OCI-LY7 (cell line): ENCODE measurements at regions not wholly inside any gene's neighbourhood (a gene's known extent, or its start where the extent isn't known, plus 50 kb on each side); places are given as distances from the start of the nearest gene placed in this dataset.
"Not testable (repeated sequence)": the region's sequence is repeated elsewhere in the genome, so short reads cannot be mapped to it uniquely, and the experiment has no call there.

Experiments
- BruUV-seq: library from RNA; stranded (reverse); fragments of 400-500 nt; replicated peaks from 2 replicates; lab custom pipeline; 2021; lab: Mats Ljungman, UMichigan
- CTCF ChIA-PET: fragments of 300-600 bp; sonication (Branson Sonifier 250); formaldehyde crosslinking; loops from one replicate; lab custom pipeline; 2022; ENCODE audit warnings: antibody characterized with exemption; ENCODE audit not compliant: unreplicated experiment; lab: Charles Lee
- POLR2A ChIA-PET: fragments of 300-600 bp; sonication (Branson Sonifier 250); formaldehyde crosslinking; loops from one replicate; lab custom pipeline; 2022; ENCODE audit warnings: antibody characterized with exemption; lab: Charles Lee
- DNase-seq: peaks from one replicate; pipeline ENCODE4 v3.0.0-alpha.2; 2015; ENCODE audit warnings: low spot score
- H2AFZ ChIP-seq: fragments of 200-600 bp; sonication (generic), shearing (Covaris generic); 2 replicates; pipeline ENCODE4 v1.6.1; 2014; ENCODE audit warnings: mild to moderate bottlenecking, antibody characterized with exemption, low read length, moderate library complexity
- H3K27ac ChIP-seq: fragments of 200-600 bp; sonication (generic); 2 replicates; pipeline ENCODE4 v1.5.1; 2014; ENCODE audit warnings: mixed run types, low read depth, mild to moderate bottlenecking, moderate library complexity, low read length, inconsistent platforms; ENCODE audit not compliant: poor library complexity, severe bottlenecking
- H3K36me3 ChIP-seq: fragments of 200-600 bp; sonication (generic); 2 replicates; pipeline ENCODE4 v1.6.1; 2014; ENCODE audit warnings: mild to moderate bottlenecking, antibody characterized with exemption, low read length, moderate library complexity, mixed read lengths; ENCODE audit not compliant: insufficient read depth
- H3K4me1 ChIP-seq: fragments of 200-600 bp; sonication (generic); 2 replicates; pipeline ENCODE4 v1.5.1; 2014; ENCODE audit warnings: mild to moderate bottlenecking, low read length; ENCODE audit not compliant: insufficient read depth, poor library complexity, severe bottlenecking
- H3K4me2 ChIP-seq: fragments of 200-600 bp; sonication (generic); 2 replicates; pipeline ENCODE4 v1.6.1; 2014; ENCODE audit warnings: mild to moderate bottlenecking, low read length
- H3K4me3 ChIP-seq: fragments of 200-600 bp; sonication (generic); 2 replicates; pipeline ENCODE4 v1.5.1; 2014; ENCODE audit warnings: mild to moderate bottlenecking, low read depth, low read length; ENCODE audit not compliant: poor library complexity, severe bottlenecking
- H3K79me2 ChIP-seq: fragments of 200-600 bp; sonication (generic); 2 replicates; pipeline ENCODE4 v1.6.1; 2016; ENCODE audit warnings: low read depth, mild to moderate bottlenecking, low read length, moderate library complexity, mixed read lengths; ENCODE audit not compliant: insufficient read depth
- H3K9me2 ChIP-seq: fragments of 200-600 bp; sonication (generic); 2 replicates; pipeline ENCODE4 v1.6.1; 2016; ENCODE audit warnings: mild to moderate bottlenecking, low read length, mixed read lengths; ENCODE audit not compliant: insufficient read depth
- H3K9me3 ChIP-seq: fragments of 200-600 bp; sonication (generic); 2 replicates; pipeline ENCODE4 v1.6.1; 2014; ENCODE audit warnings: mild to moderate bottlenecking, mixed run types, low read length, mixed read lengths
- H4K20me1 ChIP-seq: fragments of 200-600 bp; sonication (generic); 2 replicates; pipeline ENCODE4 v1.6.1; 2014; ENCODE audit warnings: mild to moderate bottlenecking, antibody characterized with exemption, low read length, moderate library complexity, mixed read lengths; ENCODE audit not compliant: insufficient read depth
- EZH2phosphoT487 ChIP-seq: fragments of 200-600 bp; sonication (generic); IDR thresholded peaks from 2 replicates; pipeline ENCODE4 v1.6.1; 2018; ENCODE audit warnings: low read depth, borderline replicate concordance, mild to moderate bottlenecking, mixed run types, antibody characterized with exemption, low read length, moderate library complexity, mixed read lengths
- intact Hi-C: fragments of 100-400 bp; cut with micrococcal nuclease; formaldehyde crosslinking; loops from one replicate; pipeline ENCODE4 v1.10.0; 2022; ENCODE audit not compliant: unreplicated experiment
- TF ChIP-seq, protein P1 (sequence below): fragments of 200-600 bp; sonication (generic); conservative IDR thresholded peaks from 2 replicates; pipeline ENCODE4 v1.5.1; 2014; ENCODE audit warnings: mild to moderate bottlenecking, antibody characterized with exemption, low read length, moderate library complexity, mixed read lengths

DNA sequence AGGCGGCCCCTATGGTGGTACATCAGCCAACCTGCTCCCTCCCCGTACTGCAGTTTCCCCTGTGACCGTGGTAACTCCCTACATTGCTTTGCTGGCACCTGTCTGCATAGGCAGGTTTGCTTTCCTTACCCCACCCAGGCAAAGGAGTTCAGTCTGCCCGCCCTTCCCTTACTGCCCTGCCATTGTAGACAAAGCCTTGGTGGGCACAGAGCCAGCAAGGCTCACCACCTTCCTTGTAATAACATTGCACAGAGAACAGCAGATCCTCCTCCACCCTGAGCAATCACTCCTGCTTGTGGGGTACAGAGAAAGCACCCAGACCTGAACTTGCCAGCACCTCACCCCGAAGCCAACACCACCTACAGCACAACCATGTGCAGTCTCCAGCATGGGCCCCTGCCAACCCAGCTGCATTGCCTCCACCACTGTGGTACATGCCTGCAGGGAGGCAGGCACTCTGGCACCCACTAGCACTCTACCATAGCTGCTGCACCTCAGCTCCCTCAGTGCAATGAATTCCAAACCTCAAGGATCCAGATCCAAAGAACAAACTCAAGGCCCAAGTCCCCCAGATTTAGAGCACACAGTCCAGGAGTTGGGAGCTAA, 192.7 kb upstream of the KCNMB2 start:
- Histone ChIP-seq H3K79me2 (no peaks in the 10 kb centered on the region), H3K9me2 (no peaks in the 10 kb centered on the region), H3K9me3 (no peaks in the 10 kb centered on the region), H3K36me3 (no peaks in the 10 kb centered on the region), H3K4me1 (no peaks in the 10 kb centered on the region), H3K4me2 (no peak overlapping the region), H2AFZ (no peak overlapping the region), H3K27ac (no peak overlapping the region), H3K4me3 (no peak overlapping the region), H4K20me1 (no peaks in the 10 kb centered on the region)
- ChIA-PET CTCF (no interaction called here), POLR2A (interaction anchor here (0.7 to 1.3 kb wide), 2 partner anchors 9 to 15 kb away, joined by 3 read pairs; no protein-coding TSS in a partner anchor)
- TF ChIP-seq EZH2phosphoT487 = no peak
- TF ChIP-seq, protein P1, sequence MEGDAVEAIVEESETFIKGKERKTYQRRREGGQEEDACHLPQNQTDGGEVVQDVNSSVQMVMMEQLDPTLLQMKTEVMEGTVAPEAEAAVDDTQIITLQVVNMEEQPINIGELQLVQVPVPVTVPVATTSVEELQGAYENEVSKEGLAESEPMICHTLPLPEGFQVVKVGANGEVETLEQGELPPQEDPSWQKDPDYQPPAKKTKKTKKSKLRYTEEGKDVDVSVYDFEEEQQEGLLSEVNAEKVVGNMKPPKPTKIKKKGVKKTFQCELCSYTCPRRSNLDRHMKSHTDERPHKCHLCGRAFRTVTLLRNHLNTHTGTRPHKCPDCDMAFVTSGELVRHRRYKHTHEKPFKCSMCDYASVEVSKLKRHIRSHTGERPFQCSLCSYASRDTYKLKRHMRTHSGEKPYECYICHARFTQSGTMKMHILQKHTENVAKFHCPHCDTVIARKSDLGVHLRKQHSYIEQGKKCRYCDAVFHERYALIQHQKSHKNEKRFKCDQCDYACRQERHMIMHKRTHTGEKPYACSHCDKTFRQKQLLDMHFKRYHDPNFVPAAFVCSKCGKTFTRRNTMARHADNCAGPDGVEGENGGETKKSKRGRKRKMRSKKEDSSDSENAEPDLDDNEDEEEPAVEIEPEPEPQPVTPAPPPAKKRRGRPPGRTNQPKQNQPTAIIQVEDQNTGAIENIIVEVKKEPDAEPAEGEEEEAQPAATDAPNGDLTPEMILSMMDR = no peak
- intact Hi-C loops = no loop called here
- no TSS peak for BruUV-seq
- DNase-seq = no peak

DNA sequence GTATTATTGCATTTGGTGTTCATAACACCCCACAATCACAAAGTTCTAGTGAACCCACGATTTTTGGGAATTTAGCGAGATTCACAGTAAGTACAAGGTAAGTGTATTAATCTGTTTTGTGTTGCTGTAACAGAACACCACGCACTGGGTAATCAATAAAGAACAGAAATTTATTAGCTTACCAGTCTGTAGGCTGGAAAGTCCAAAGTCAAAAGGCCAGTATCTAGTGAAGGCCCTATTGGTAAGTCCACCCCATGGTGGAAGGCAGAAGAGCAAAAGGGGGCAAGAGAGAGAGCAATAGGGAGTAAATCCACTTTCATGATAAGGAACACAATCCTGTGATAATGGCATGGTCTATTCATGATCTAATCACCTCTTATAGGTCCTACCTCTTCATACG, 190.3 kb upstream of the KCNMB2 start:
- H3K79me2 ChIP-seq = no peaks in the 10 kb centered on the region
- intact Hi-C loops = no loop called here
- CTCF ChIA-PET = no interaction called here
- BruUV-seq = no TSS peak
- DNase-seq = no peak
- H4K20me1 ChIP-seq = no peaks in the 10 kb centered on the region
- no peaks in the 10 kb centered on the region for H3K4me1 ChIP-seq
- no peak for TF ChIP-seq EZH2phosphoT487
- TF ChIP-seq, protein P1 = no peak
- no peak overlapping the region for H3K4me2 ChIP-seq
- no peak overlapping the region for H2AFZ ChIP-seq
- H3K4me3 ChIP-seq = no peak overlapping the region
- H3K36me3 ChIP-seq = no peaks in the 10 kb centered on the region
- POLR2A ChIA-PET = interaction anchor here (0.6 to 1.2 kb wide), 3 partner anchors 8 to 642 kb away, joined by 3 read pairs; no protein-coding TSS in a partner anchor
- H3K9me2 ChIP-seq = no peaks in the 10 kb centered on the region
- no peaks in the 10 kb centered on the region for H3K9me3 ChIP-seq
- H3K27ac ChIP-seq = no peak overlapping the region

DNA sequence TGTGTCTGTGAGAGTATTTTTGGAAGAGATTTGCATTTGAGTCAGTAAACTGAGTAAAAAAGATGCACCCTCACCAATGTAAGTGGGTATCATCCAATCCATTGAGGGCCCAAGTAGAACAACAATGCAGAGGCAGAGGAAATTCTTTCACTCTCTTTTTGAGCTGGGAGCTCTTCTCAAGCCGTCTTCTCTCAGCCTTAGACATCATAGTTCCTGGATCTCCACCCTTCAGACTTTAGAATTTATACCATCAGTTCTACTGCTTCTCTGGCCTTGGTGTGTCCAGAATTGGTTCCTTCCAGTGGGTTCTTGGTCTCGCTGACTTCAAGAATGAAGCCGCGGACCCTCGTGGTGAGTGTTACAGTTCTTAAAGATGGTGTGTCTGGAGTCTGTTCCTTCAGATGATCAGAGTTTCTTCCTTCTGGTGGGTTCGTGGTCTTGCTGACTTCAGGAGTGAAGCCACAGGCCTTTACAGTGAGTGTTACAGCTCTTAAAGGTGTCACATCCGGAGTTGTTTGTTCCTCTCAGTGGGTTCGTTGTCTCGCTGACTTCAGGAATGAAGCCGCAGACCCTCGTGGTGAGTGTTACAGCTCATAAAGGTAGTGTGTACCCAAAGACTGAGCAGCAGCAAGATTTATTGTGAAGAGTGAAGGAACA, 187.5 kb upstream of the KCNMB2 start:
- H3K4me2 ChIP-seq, BruUV-seq, DNase-seq, H3K36me3 ChIP-seq, H3K4me3 ChIP-seq, H3K79me2 ChIP-seq, H3K9me3 ChIP-seq, H3K4me1 ChIP-seq, H3K27ac ChIP-seq, intact Hi-C loops, CTCF ChIA-PET, H4K20me1 ChIP-seq, H3K9me2 ChIP-seq, H2AFZ ChIP-seq: not testable (repeated sequence)
- POLR2A ChIA-PET = interaction anchor here (0.6 kb wide), 1 partner anchor 1461 kb away, joined by 4 read pairs; no protein-coding TSS in a partner anchor

DNA sequence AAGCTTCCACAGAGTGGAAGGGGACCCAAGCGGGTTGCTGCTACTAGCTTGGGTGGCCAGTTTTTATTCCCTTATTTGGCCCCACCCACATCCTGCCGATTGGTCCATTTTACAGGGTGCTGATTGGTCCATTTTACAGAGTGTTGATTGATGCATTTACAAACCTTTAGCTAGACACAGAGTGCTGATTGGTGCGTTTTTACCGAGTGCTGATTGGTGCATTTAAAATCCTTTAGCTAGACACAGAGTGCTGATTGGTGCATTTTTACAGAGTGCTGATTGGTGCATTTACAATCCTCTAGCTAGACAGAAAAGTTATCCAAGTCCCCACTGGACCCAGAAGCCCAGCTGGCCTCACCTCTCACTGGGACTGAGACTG, 187.0 kb upstream of the KCNMB2 start:
- H3K9me3 ChIP-seq, CTCF ChIA-PET, H3K4me3 ChIP-seq, H3K9me2 ChIP-seq, intact Hi-C loops, H3K4me2 ChIP-seq, H3K4me1 ChIP-seq, H3K79me2 ChIP-seq, H4K20me1 ChIP-seq, H3K27ac ChIP-seq, H2AFZ ChIP-seq, BruUV-seq, DNase-seq, H3K36me3 ChIP-seq: not testable (repeated sequence)
- POLR2A ChIA-PET = interaction anchor here (0.6 kb wide), 1 partner anchor 1460 kb away, joined by 4 read pairs; no protein-coding TSS in a partner anchor
